ENCODE measurements at regions not wholly inside any gene's neighbourhood (a gene's known extent, or its start where the extent isn't known, plus 50 kb on each side); places are given as distances from the start of the nearest gene placed in this dataset.

- TF ChIP-seq CTCF (conservative IDR thresholded peaks at IDR 0.05; ENCODE audit: low read depth, low read length): no peak
- no peak for TF ChIP-seq MAZ (IDR thresholded peaks at IDR 0.05; ENCODE audit: borderline replicate concordance, low read depth, low read length)
- no peak for TF ChIP-seq RAD21 (IDR thresholded peaks at IDR 0.05; ENCODE audit: low read length)
- no peak for TF ChIP-seq ELK1 (IDR thresholded peaks at IDR 0.05; ENCODE audit: borderline replicate concordance, low read depth, low read length)
- TF ChIP-seq MAFK (IDR thresholded peaks at IDR 0.05; ENCODE audit: low read depth, low read length): no peak
- no peak for TF ChIP-seq BHLHE40 (IDR thresholded peaks at IDR 0.05; ENCODE audit: low read depth, low read length)
- TF ChIP-seq POLR2A (IDR thresholded peaks at IDR 0.05; ENCODE audit: low read depth, low read length): no peak
- TF ChIP-seq SMC3 (IDR thresholded peaks at IDR 0.05; ENCODE audit: low read depth, low read length): no peak
- no peak for TF ChIP-seq CEBPB (IDR thresholded peaks at IDR 0.05; ENCODE audit: low read depth, low read length)
- TF ChIP-seq USF2 (IDR thresholded peaks at IDR 0.05; ENCODE audit: low read depth, low read length): no peak
- TF ChIP-seq FOS (IDR thresholded peaks at IDR 0.05; ENCODE audit: low read depth, low read length): no peak
- no peak for TF ChIP-seq RCOR1 (IDR thresholded peaks at IDR 0.05; ENCODE audit: insufficient replicate concordance, low read length)
- no peak for TF ChIP-seq MXI1 (IDR thresholded peaks at IDR 0.05; ENCODE audit: borderline replicate concordance, low read depth, low read length)
Measured at GRCh38 chr13:73960474-73960873, 173.7 kb downstream of the KLF12 start.
